ENCODE measurements at regions not wholly inside any gene's neighbourhood (a gene's known extent, or its start where the extent isn't known, plus 50 kb on each side); places are given as distances from the start of the nearest gene placed in this dataset.

- no peaks in the 10 kb centered on the region for H3K36me3 ChIP-seq
- H3K27me3 ChIP-seq, result no peaks in the 10 kb centered on the region
- peaks cover 0 to 6% (median 0%) of the 10 kb centered on the region in 9 donors for H3K4me1 ChIP-seq
- no peak overlapping the region for H3K27ac ChIP-seq
- ATAC-seq, result no peak
- 90 to 93% methylated on average over 5 of the region's 5 CpGs for WGBS, 2 donors
- H3K4me3 ChIP-seq, result no peak overlapping the region
- no peak for DNase-seq
- H3K9me3 ChIP-seq, result peaks cover 0 to 2% (median 0%) of the 10 kb centered on the region in 11 donors
- intact Hi-C loops (cut with DNase I), result no loop called here
- no peak for TF ChIP-seq CTCF (IDR thresholded peaks at IDR 0.05)
Measured at GRCh38 chr12:31778687-31779086, 49.9 kb upstream of the AMN1 start.

Measured in heart right ventricle (tissue), 16 donors.